Liver (tissue), 3 donors: ENCODE measurements at regions not wholly inside any gene's neighbourhood (a gene's known extent, or its start where the extent isn't known, plus 50 kb on each side); places are given as distances from the start of the nearest gene placed in this dataset.

ENCODE experiments used
- EGR1 ChIP-seq, 2 donors: IDR thresholded peaks; 2 replicates each; pipeline ENCODE4 v1.6.1; 2016 to 2018; ENCODE audit warnings: antibody characterized with exemption in 2 of 2, low read depth in 2 of 2
- FOXA2 ChIP-seq: IDR thresholded peaks from 2 replicates; pipeline ENCODE4 v1.6.1; 2016; ENCODE audit warnings: antibody characterized with exemption
- GABPA ChIP-seq, 2 donors: IDR thresholded peaks in 1 of 2; conservative IDR thresholded peaks in 1 of 2; 2 replicates each; pipeline ENCODE4 v1.6.1; 2016; ENCODE audit warnings: antibody characterized with exemption in 2 of 2, mild to moderate bottlenecking in 1 of 2, moderate library complexity in 1 of 2
- HNF4A ChIP-seq, 2 donors: conservative IDR thresholded peaks; 2 replicates each; pipeline ENCODE4 v1.6.1; 2016; ENCODE audit warnings: antibody characterized with exemption in 2 of 2, mild to moderate bottlenecking in 2 of 2
- JUND ChIP-seq, 2 donors: IDR thresholded peaks; 2 replicates each; pipeline ENCODE4 v1.6.1; 2016; ENCODE audit warnings: antibody characterized with exemption in 2 of 2
- RAD21 ChIP-seq, 2 donors: IDR thresholded peaks; 2 replicates each; pipeline ENCODE4 v1.6.1; 2016; ENCODE audit warnings: antibody characterized with exemption in 2 of 2, mild to moderate bottlenecking in 2 of 2
- REST ChIP-seq: IDR thresholded peaks from 2 replicates; pipeline ENCODE4 v1.6.1; 2016; ENCODE audit warnings: antibody characterized with exemption, mild to moderate bottlenecking
- RXRA ChIP-seq, 2 donors: IDR thresholded peaks; 2 replicates each; pipeline ENCODE4 v1.6.1; 2017 to 2018; ENCODE audit warnings: antibody characterized with exemption in 2 of 2, mild to moderate bottlenecking in 1 of 2
- TAF1 ChIP-seq: conservative IDR thresholded peaks from 2 replicates; pipeline ENCODE4 v1.6.1; 2016; ENCODE audit warnings: antibody characterized with exemption, mild to moderate bottlenecking
- YY1 ChIP-seq: IDR thresholded peaks from 2 replicates; pipeline ENCODE4 v1.6.1; 2016; ENCODE audit warnings: antibody characterized with exemption, mild to moderate bottlenecking
- TF ChIP-seq, protein P1 (sequence below): fragments of 150-350 bp; IDR thresholded peaks from 2 replicates; pipeline ENCODE4 v1.5.1; 2017; ENCODE audit warnings: improper control_type of control experiment, low read depth, low read length; ENCODE audit not compliant: missing input control
- TF ChIP-seq, protein P2 (sequence below): IDR thresholded peaks from 2 replicates; pipeline ENCODE4 v1.6.1; 2016; ENCODE audit warnings: antibody characterized with exemption
- TF ChIP-seq, protein P3 (sequence below): IDR thresholded peaks from 2 replicates; pipeline ENCODE4 v1.6.1; 2016; ENCODE audit warnings: antibody characterized with exemption
- TF ChIP-seq, protein P4 (sequence below): IDR thresholded peaks from 2 replicates; pipeline ENCODE4 v1.6.1; 2016; ENCODE audit warnings: antibody characterized with exemption
- donor health status: healthy.
- donor health status: healthy.

- TF ChIP-seq, protein P1, sequence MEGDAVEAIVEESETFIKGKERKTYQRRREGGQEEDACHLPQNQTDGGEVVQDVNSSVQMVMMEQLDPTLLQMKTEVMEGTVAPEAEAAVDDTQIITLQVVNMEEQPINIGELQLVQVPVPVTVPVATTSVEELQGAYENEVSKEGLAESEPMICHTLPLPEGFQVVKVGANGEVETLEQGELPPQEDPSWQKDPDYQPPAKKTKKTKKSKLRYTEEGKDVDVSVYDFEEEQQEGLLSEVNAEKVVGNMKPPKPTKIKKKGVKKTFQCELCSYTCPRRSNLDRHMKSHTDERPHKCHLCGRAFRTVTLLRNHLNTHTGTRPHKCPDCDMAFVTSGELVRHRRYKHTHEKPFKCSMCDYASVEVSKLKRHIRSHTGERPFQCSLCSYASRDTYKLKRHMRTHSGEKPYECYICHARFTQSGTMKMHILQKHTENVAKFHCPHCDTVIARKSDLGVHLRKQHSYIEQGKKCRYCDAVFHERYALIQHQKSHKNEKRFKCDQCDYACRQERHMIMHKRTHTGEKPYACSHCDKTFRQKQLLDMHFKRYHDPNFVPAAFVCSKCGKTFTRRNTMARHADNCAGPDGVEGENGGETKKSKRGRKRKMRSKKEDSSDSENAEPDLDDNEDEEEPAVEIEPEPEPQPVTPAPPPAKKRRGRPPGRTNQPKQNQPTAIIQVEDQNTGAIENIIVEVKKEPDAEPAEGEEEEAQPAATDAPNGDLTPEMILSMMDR, result no peak
- TF ChIP-seq JUND (IDR thresholded peaks at IDR 0.05) (no peak), RAD21 (IDR thresholded peaks at IDR 0.05) (peak in 1 of 2 donors; percentile 6), REST (no peak), TAF1 (no peak), YY1 (no peak), GABPA (IDR thresholded peaks at IDR 0.05 in 1 of 2, conservative IDR thresholded peaks at IDR 0.05 in 1 of 2) (no peak), RXRA (IDR thresholded peaks at IDR 0.05) (peak in 1 of 2 donors; percentile 20), HNF4A (conservative IDR thresholded peaks at IDR 0.05) (peak; percentile 34 to 42), EGR1 (IDR thresholded peaks at IDR 0.05; ENCODE audit: low read depth in 2 of 2) (no peak), FOXA2 (peak; percentile 65)
- TF ChIP-seq, protein P2, sequence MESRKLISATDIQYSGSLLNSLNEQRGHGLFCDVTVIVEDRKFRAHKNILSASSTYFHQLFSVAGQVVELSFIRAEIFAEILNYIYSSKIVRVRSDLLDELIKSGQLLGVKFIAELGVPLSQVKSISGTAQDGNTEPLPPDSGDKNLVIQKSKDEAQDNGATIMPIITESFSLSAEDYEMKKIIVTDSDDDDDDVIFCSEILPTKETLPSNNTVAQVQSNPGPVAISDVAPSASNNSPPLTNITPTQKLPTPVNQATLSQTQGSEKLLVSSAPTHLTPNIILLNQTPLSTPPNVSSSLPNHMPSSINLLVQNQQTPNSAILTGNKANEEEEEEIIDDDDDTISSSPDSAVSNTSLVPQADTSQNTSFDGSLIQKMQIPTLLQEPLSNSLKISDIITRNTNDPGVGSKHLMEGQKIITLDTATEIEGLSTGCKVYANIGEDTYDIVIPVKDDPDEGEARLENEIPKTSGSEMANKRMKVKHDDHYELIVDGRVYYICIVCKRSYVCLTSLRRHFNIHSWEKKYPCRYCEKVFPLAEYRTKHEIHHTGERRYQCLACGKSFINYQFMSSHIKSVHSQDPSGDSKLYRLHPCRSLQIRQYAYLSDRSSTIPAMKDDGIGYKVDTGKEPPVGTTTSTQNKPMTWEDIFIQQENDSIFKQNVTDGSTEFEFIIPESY, result no peak
- TF ChIP-seq, protein P3, sequence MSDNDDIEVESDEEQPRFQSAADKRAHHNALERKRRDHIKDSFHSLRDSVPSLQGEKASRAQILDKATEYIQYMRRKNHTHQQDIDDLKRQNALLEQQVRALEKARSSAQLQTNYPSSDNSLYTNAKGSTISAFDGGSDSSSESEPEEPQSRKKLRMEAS, result no peak
- TF ChIP-seq, protein P4, sequence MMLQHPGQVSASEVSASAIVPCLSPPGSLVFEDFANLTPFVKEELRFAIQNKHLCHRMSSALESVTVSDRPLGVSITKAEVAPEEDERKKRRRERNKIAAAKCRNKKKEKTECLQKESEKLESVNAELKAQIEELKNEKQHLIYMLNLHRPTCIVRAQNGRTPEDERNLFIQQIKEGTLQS, result no peak
These were observed 308.2 kb downstream of the IPMK start for GRCh38 chr10:57959318-57960006.
